22Rv1 (cell line): ENCODE measurements at regions not wholly inside any gene's neighbourhood (a gene's known extent, or its start where the extent isn't known, plus 50 kb on each side); places are given as distances from the start of the nearest gene placed in this dataset.

ENCODE experiments used
- ZFX ChIP-seq: fragments of 450-650 bp; IDR thresholded peaks from 2 replicates; pipeline ENCODE4 v1.6.1; 2017; ENCODE audit warnings: antibody characterized with exemption, borderline replicate concordance
- TF ChIP-seq, protein P1 (sequence below): fragments of 450-650 bp; IDR thresholded peaks from 2 replicates; pipeline ENCODE4 v1.5.1; 2017; ENCODE audit warnings: mild to moderate bottlenecking

GRCh38 chr16:17830651-17831050 lies 359.9 kb upstream of the XYLT1 start:
- TF ChIP-seq, protein P1, sequence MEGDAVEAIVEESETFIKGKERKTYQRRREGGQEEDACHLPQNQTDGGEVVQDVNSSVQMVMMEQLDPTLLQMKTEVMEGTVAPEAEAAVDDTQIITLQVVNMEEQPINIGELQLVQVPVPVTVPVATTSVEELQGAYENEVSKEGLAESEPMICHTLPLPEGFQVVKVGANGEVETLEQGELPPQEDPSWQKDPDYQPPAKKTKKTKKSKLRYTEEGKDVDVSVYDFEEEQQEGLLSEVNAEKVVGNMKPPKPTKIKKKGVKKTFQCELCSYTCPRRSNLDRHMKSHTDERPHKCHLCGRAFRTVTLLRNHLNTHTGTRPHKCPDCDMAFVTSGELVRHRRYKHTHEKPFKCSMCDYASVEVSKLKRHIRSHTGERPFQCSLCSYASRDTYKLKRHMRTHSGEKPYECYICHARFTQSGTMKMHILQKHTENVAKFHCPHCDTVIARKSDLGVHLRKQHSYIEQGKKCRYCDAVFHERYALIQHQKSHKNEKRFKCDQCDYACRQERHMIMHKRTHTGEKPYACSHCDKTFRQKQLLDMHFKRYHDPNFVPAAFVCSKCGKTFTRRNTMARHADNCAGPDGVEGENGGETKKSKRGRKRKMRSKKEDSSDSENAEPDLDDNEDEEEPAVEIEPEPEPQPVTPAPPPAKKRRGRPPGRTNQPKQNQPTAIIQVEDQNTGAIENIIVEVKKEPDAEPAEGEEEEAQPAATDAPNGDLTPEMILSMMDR: no peak
- no peak for TF ChIP-seq ZFX
